ENCODE measurements at regions not wholly inside any gene's neighbourhood (a gene's known extent, or its start where the extent isn't known, plus 50 kb on each side); places are given as distances from the start of the nearest gene placed in this dataset.

DNA sequence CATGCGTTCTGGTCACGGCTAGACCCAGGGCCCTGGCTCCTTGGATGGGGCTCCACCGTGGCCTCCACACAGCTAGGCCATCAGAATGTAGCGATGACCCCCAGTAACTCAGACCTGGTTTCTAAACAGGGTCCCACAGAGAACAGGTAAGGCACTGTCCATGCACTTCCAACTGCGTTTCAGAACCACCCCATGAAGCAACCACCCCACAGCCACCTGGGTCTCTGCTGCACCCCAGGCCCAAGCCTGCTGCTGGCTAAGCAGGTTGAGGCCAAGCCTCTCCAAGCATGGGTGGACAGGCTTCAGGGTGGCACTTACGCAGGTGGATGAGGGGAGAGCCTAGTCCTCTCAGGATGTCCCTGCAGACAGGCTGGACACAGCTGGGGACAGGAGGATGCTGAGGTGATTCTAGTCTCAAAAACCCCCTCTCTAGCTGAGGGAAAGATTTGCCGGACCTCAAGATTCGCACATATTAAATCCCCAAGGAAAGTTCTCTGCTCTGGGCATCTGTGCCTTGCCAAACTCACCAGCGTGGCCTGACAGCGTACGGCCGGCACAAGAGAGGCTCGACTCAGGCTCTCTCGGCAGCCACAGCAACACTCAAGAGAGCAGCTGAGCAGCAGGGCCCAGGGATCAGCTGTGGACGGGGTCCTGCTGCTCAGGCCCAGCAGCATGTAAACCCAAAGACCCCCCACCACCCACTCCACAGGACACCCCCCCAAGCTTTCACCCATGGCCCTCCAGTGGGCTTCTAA, 141.6 kb downstream of the CRYBB2 start:
- H3K27ac ChIP-seq (ENCODE audit: low read depth, low read length, severe bottlenecking) = no peak overlapping the region
- 91 to 95% methylated on average over 10 to 14 of the region's 15 CpGs for WGBS, 2 experiments (ENCODE audit: insufficient coverage in 2 of 2)
- no peaks in the 10 kb centered on the region for H3K4me1 ChIP-seq (ENCODE audit: control insufficient read depth, insufficient read depth, low read length, poor library complexity, severe bottlenecking)
- no peaks in the 10 kb centered on the region for H3K9me3 ChIP-seq (ENCODE audit: control insufficient read depth, low read length)
- no peak overlapping the region for H3K4me3 ChIP-seq (ENCODE audit: extremely low read depth, insufficient read depth, low read length, poor library complexity, severe bottlenecking)
- H3K36me3 ChIP-seq (ENCODE audit: control insufficient read depth, insufficient read depth, low read length) = no peaks in the 10 kb centered on the region

GRCh38 chr22:25361899-25362214, 142.4 kb downstream of the CRYBB2 start:
- Histone ChIP-seq H3K36me3 (ENCODE audit: control insufficient read depth, insufficient read depth, low read length) (no peaks in the 10 kb centered on the region), H3K4me3 (ENCODE audit: extremely low read depth, insufficient read depth, low read length, poor library complexity, severe bottlenecking) (no peak overlapping the region), H3K4me1 (ENCODE audit: control insufficient read depth, insufficient read depth, low read length, poor library complexity, severe bottlenecking) (no peaks in the 10 kb centered on the region), H3K9me3 (ENCODE audit: control insufficient read depth, low read length) (no peaks in the 10 kb centered on the region), H3K27ac (ENCODE audit: low read depth, low read length, severe bottlenecking) (no peak overlapping the region)
- 63 to 82% methylated on average over 2 to 4 of the region's 4 CpGs for WGBS, 2 experiments (ENCODE audit: insufficient coverage in 2 of 2)

DNA sequence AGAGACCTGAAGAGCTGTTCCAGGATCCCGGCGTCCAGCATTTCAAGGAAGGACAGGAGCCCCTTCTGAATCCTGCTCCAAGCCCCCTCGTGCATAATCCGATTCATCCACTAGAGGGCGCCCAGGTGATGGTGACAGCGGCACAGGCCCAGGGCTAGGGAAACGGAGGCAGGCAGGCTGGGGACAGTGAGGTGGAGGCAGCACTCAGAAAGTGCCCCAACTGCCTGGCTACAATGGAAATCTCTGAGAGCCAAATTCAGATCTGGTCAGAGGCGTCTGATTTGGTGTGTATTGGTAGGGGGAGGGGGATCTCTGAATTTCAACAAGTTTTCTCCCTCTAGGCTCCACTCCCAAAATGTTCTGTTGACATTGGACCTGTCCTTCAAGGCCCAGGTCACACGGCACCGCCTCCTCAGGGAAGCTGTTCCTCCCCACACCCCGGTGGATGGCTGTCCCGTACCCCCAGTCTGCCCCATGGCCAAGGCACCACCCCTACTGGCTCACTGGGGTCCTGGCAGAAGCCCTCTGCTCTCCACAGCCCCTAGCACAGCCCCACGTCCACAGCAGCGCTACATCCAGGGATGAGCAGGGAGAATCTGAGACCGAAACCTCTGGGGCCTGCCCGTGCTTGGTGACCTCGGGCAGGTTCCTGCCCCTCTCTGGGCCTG, 142.9 kb downstream of the CRYBB2 start:
- 55% methylated on average over 13 to 15 of the region's 17 CpGs for WGBS, 2 experiments (ENCODE audit: insufficient coverage in 2 of 2)
- H3K27ac ChIP-seq (ENCODE audit: low read depth, low read length, severe bottlenecking) = no peak overlapping the region
- no peak overlapping the region for H3K4me3 ChIP-seq (ENCODE audit: extremely low read depth, insufficient read depth, low read length, poor library complexity, severe bottlenecking)
- no peaks in the 10 kb centered on the region for H3K36me3 ChIP-seq (ENCODE audit: control insufficient read depth, insufficient read depth, low read length)
- H3K4me1 ChIP-seq (ENCODE audit: control insufficient read depth, insufficient read depth, low read length, poor library complexity, severe bottlenecking) = no peaks in the 10 kb centered on the region
- no peaks in the 10 kb centered on the region for H3K9me3 ChIP-seq (ENCODE audit: control insufficient read depth, low read length)

DNA sequence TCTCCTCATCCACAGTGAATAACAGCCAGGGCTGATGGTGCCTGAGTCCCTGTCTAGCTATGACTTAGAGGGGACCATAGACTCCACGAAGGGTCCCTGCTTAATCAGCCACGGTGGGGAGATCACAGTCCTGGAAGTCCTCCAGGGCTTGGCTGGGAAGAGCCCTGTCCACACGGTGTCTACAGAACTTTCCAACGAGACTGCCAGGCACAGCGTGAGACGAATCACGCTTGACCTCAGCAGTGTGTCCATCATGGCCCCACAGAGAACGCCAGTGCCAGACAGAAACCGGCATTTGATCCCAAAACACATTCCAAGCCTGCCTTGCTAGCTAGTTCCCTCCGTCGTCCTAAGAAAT, 143.4 kb downstream of the CRYBB2 start:
- WGBS, 2 experiments (ENCODE audit: insufficient coverage in 2 of 2) = 92% methylated on average over 11 of the region's 11 CpGs

GRCh38 chr22:25363474-25363873, 144.0 kb downstream of the CRYBB2 start:
- no peaks in the 10 kb centered on the region for H3K36me3 ChIP-seq (ENCODE audit: control insufficient read depth, insufficient read depth, low read length)
- H3K4me3 ChIP-seq (ENCODE audit: extremely low read depth, insufficient read depth, low read length, poor library complexity, severe bottlenecking) = no peak overlapping the region
- WGBS, 2 experiments (ENCODE audit: insufficient coverage in 2 of 2) = 82% methylated on average over 5 of the region's 8 CpGs
- peaks cover 3% of the 10 kb centered on the region for H3K4me1 ChIP-seq (ENCODE audit: control insufficient read depth, insufficient read depth, low read length, poor library complexity, severe bottlenecking)
- H3K27ac ChIP-seq (ENCODE audit: low read depth, low read length, severe bottlenecking) = no peak overlapping the region
- H3K9me3 ChIP-seq (ENCODE audit: control insufficient read depth, low read length) = no peaks in the 10 kb centered on the region

More for the DNA sequence above, 143.4 kb downstream of the CRYBB2 start:
- H3K9me3 ChIP-seq (ENCODE audit: control insufficient read depth, low read length) = no peaks in the 10 kb centered on the region
- H3K4me1 ChIP-seq (ENCODE audit: control insufficient read depth, insufficient read depth, low read length, poor library complexity, severe bottlenecking) = no peaks in the 10 kb centered on the region
- H3K27ac ChIP-seq (ENCODE audit: low read depth, low read length, severe bottlenecking) = no peak overlapping the region
- H3K4me3 ChIP-seq (ENCODE audit: extremely low read depth, insufficient read depth, low read length, poor library complexity, severe bottlenecking) = no peak overlapping the region
- H3K36me3 ChIP-seq (ENCODE audit: control insufficient read depth, insufficient read depth, low read length) = no peaks in the 10 kb centered on the region

- Histone ChIP-seq H3K9me3 (ENCODE audit: control insufficient read depth, low read length) (no peaks in the 10 kb centered on the region), H3K36me3 (ENCODE audit: control insufficient read depth, insufficient read depth, low read length) (no peaks in the 10 kb centered on the region), H3K4me1 (ENCODE audit: control insufficient read depth, insufficient read depth, low read length, poor library complexity, severe bottlenecking) (peaks cover 6% of the 10 kb centered on the region), H3K4me3 (ENCODE audit: extremely low read depth, insufficient read depth, low read length, poor library complexity, severe bottlenecking) (no peak overlapping the region), H3K27ac (ENCODE audit: low read depth, low read length, severe bottlenecking) (no peak overlapping the region)
- WGBS, 2 experiments (ENCODE audit: insufficient coverage in 2 of 2) = 100% methylated on average over 1 of the region's 1 CpG
Measured at GRCh38 chr22:25364281-25364680, 144.8 kb downstream of the CRYBB2 start.

DNA sequence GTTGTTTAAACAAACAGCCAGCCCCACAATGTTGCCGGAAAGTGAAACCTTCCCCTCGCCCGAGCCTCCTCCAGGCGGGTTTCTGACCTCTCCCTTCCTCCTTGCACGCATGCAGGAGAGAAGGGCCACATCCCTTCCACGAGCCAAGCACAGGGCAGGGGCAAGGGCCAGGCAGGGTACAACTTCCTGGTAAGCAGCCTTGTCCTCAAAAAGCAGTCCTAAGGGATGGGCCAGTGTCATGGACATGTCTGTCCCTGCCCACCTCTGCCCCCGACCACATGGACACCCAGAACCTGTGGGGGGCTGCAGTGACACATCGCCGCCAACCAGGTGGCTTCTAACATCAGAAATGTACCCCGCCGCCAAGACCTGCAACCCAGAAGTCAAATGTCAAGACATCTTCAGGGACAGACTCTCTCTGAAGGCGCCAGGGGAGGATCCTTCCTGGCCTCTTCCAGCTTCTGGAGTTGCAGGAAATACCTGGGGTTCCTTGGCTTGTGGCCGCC, 145.3 kb downstream of the CRYBB2 start:
- H3K4me3 ChIP-seq (ENCODE audit: extremely low read depth, insufficient read depth, low read length, poor library complexity, severe bottlenecking) = no peak overlapping the region
- no peaks in the 10 kb centered on the region for H3K36me3 ChIP-seq (ENCODE audit: control insufficient read depth, insufficient read depth, low read length)
- WGBS, 2 experiments (ENCODE audit: insufficient coverage in 2 of 2) = 95% methylated on average over 12 to 13 of the region's 13 CpGs
- H3K4me1 ChIP-seq (ENCODE audit: control insufficient read depth, insufficient read depth, low read length, poor library complexity, severe bottlenecking) = peaks cover 6% of the 10 kb centered on the region
- H3K9me3 ChIP-seq (ENCODE audit: control insufficient read depth, low read length) = no peaks in the 10 kb centered on the region
- no peak overlapping the region for H3K27ac ChIP-seq (ENCODE audit: low read depth, low read length, severe bottlenecking)

- no peak overlapping the region for H3K4me3 ChIP-seq (ENCODE audit: extremely low read depth, insufficient read depth, low read length, poor library complexity, severe bottlenecking)
- H3K36me3 ChIP-seq (ENCODE audit: control insufficient read depth, insufficient read depth, low read length) = no peaks in the 10 kb centered on the region
- no peak overlapping the region for H3K27ac ChIP-seq (ENCODE audit: low read depth, low read length, severe bottlenecking)
- peaks cover 6% of the 10 kb centered on the region for H3K4me1 ChIP-seq (ENCODE audit: control insufficient read depth, insufficient read depth, low read length, poor library complexity, severe bottlenecking)
- 91 to 93% methylated on average over 32 to 33 of the region's 34 CpGs for WGBS, 2 experiments (ENCODE audit: insufficient coverage in 2 of 2)
- H3K9me3 ChIP-seq (ENCODE audit: control insufficient read depth, low read length) = no peaks in the 10 kb centered on the region
Measured at GRCh38 chr22:25365491-25366261, 146.2 kb downstream of the CRYBB2 start.

DNA sequence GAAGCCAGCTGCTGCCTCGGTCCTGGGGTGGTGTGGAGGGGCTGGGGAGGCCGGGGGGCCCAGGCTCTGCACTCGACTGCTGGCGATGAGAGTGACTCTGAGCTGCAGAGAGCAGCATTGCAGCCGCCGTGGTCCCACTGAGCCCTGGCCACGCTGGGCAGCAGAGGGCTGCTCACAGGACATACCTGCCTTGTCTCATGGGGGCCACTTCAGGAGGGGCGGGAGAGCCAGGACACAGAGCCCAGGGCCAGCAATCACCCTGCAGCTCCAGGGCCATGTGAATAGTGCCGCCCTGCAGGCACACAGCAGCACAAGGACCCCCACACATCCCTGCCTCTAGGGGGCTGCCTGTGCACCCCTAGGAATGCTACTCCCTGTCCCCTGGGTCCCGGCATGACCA, 147.0 kb downstream of the CRYBB2 start:
- Histone ChIP-seq H3K27ac (ENCODE audit: low read depth, low read length, severe bottlenecking) (no peak overlapping the region), H3K36me3 (ENCODE audit: control insufficient read depth, insufficient read depth, low read length) (no peaks in the 10 kb centered on the region), H3K9me3 (ENCODE audit: control insufficient read depth, low read length) (no peaks in the 10 kb centered on the region), H3K4me3 (ENCODE audit: extremely low read depth, insufficient read depth, low read length, poor library complexity, severe bottlenecking) (no peak overlapping the region), H3K4me1 (ENCODE audit: control insufficient read depth, insufficient read depth, low read length, poor library complexity, severe bottlenecking) (peaks cover 6% of the 10 kb centered on the region)
- WGBS, 2 experiments (ENCODE audit: insufficient coverage in 2 of 2) = 95 to 97% methylated on average over 9 to 10 of the region's 10 CpGs

DNA sequence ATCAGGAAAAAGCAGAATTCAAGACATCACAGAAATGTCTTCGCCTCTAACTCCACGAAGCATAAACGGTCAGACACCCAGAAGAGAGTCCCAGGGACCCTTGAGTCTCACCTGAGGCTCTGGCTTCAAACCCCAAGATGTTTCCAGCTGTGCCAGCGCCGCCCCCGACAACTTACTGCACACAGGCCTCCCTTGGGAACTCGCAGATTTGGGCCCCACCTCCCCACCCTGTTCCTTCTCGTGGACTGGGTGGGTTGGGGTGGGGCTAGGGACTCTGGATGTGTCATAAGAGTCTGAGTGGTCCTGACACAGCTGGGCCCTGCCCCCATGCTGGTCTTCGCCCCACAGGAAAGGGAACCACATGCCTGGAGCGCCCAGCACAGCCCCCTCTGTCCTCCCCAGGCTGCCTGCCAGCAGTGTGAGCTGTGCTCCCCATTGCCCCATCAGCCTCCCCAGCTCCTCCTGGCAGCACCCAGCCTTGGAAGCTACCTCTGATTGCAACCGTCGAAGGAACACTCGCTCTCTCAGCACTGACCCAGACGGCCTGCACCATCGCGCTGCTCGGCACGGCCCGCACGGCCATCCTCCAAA, 147.5 kb downstream of the CRYBB2 start:
- WGBS, 2 experiments (ENCODE audit: insufficient coverage in 2 of 2) = 97 to 99% methylated on average over 14 to 15 of the region's 20 CpGs
- Histone ChIP-seq H3K4me1 (ENCODE audit: control insufficient read depth, insufficient read depth, low read length, poor library complexity, severe bottlenecking) (peaks cover 6% of the 10 kb centered on the region), H3K27ac (ENCODE audit: low read depth, low read length, severe bottlenecking) (no peak overlapping the region), H3K4me3 (ENCODE audit: extremely low read depth, insufficient read depth, low read length, poor library complexity, severe bottlenecking) (no peak overlapping the region), H3K9me3 (ENCODE audit: control insufficient read depth, low read length) (no peaks in the 10 kb centered on the region), H3K36me3 (ENCODE audit: control insufficient read depth, insufficient read depth, low read length) (no peaks in the 10 kb centered on the region)
